ENCODE measurements at regions not wholly inside any gene's neighbourhood (a gene's known extent, or its start where the extent isn't known, plus 50 kb on each side); places are given as distances from the start of the nearest gene placed in this dataset.

- no peak for DNase-seq (ENCODE audit: low read depth)
These were observed 70.9 kb upstream of the ERBB4 start for GRCh38 chr2:212609479-212609878.

- no peak for DNase-seq (ENCODE audit: low read depth)
These were observed 68.5 kb upstream of the ERBB4 start for GRCh38 chr2:212607080-212607479.

- no peak for DNase-seq (ENCODE audit: low read depth)
These were observed 67.6 kb upstream of the ERBB4 start for GRCh38 chr2:212606232-212606631.

GRCh38 chr2:212596688-212597087 is 58.1 kb upstream of the ERBB4 start:
- no peak for DNase-seq (ENCODE audit: low read depth)

GRCh38 chr2:212596276-212596675 is 57.7 kb upstream of the ERBB4 start:
- no peak for DNase-seq (ENCODE audit: low read depth)

- DNase-seq (ENCODE audit: low read depth), result no peak
These were observed 56.5 kb upstream of the ERBB4 start for GRCh38 chr2:212595036-212595654.

GRCh38 chr2:212592695-212593094 is 54.1 kb upstream of the ERBB4 start:
- DNase-seq (ENCODE audit: low read depth), result no peak

Data from stimulated activated CD4-positive, alpha-beta T cell treated with anti-CD3 and anti-CD28 coated beads, Interleukin-2, amount 100 ng/mL, for 4 hours (primary cell).